D721Med (cell line): ENCODE measurements at regions not wholly inside any gene's neighbourhood (a gene's known extent, or its start where the extent isn't known, plus 50 kb on each side); places are given as distances from the start of the nearest gene placed in this dataset.

Experiments used
- DNase-seq: peaks from one replicate; pipeline ENCODE4 v3.0.0; 2011; ENCODE audit warnings: low spot score; ENCODE audit not compliant: insufficient read length
- FAIRE-seq: peaks from 2 replicates; lab custom pipeline; 2011; peaks lifted over from hg19 to GRCh38; lab: Jason Lieb, UNC
- CTCF ChIP-seq: IDR thresholded peaks from 2 replicates; pipeline ENCODE4 v1.5.1; 2012; ENCODE audit warnings: mild to moderate bottlenecking, control low read depth; ENCODE audit not compliant: insufficient read depth; ENCODE audit errors: missing control alignments

- DNase-seq: no peak
- TF ChIP-seq CTCF: no peak
- FAIRE-seq: no peak
Observed at GRCh38 chr3:22306454-22306853, 555.4 kb upstream of the ZNF385D start.

GRCh38 chr3:22308871-22309270 is 557.9 kb upstream of the ZNF385D start:
- FAIRE-seq: no peak
- no peak for DNase-seq
- no peak for TF ChIP-seq CTCF

GRCh38 chr3:22315925-22316324 is 564.9 kb upstream of the ZNF385D start:
- FAIRE-seq: no peak
- no peak for TF ChIP-seq CTCF
- DNase-seq: no peak

- FAIRE-seq: no peak
- no peak for TF ChIP-seq CTCF
- DNase-seq: no peak
Observed at GRCh38 chr3:22318325-22318724, 567.3 kb upstream of the ZNF385D start.

GRCh38 chr3:22319446-22319845 is 568.4 kb upstream of the ZNF385D start:
- DNase-seq (no peak), FAIRE-seq (no peak)
- no peak for TF ChIP-seq CTCF

- TF ChIP-seq CTCF: no peak
- no peak for FAIRE-seq
- DNase-seq: no peak
Observed at GRCh38 chr3:22322861-22323260, 571.9 kb upstream of the ZNF385D start.

GRCh38 chr3:22326305-22326704 is 575.3 kb upstream of the ZNF385D start:
- no peak for FAIRE-seq
- TF ChIP-seq CTCF: no peak
- DNase-seq: no peak
